Uterus (tissue), 2 donors: ENCODE measurements at regions not wholly inside any gene's neighbourhood (a gene's known extent, or its start where the extent isn't known, plus 50 kb on each side); places are given as distances from the start of the nearest gene placed in this dataset.

Experiments
- CTCF ChIP-seq, 4 experiments: fragments of 200-600 bp in 2 of 4; fragments of 450-650 bp in 2 of 4; sonication (generic) in 2 of 4; IDR thresholded peaks; one replicate each; pipeline ENCODE4 v1.5.1; 2016 to 2019; ENCODE audit warnings: antibody characterized with exemption in 4 of 4, mild to moderate bottlenecking in 2 of 4, moderate library complexity in 1 of 4
- POLR2A ChIP-seq, 2 donors: fragments of 450-650 bp; IDR thresholded peaks; one replicate each; pipeline ENCODE4 v1.6.1; 2016; ENCODE audit warnings: antibody characterized with exemption in 2 of 2, mild to moderate bottlenecking in 1 of 2, moderate library complexity in 1 of 2

GRCh38 chr9:124197177-124198095 lies 60.3 kb upstream of the NEK6 start:
- TF ChIP-seq CTCF (IDR thresholded peaks at IDR 0.05) (no peak), POLR2A (IDR thresholded peaks at IDR 0.05) (no peak)
